Osteoblast (primary cell): ENCODE measurements at regions not wholly inside any gene's neighbourhood (a gene's known extent, or its start where the extent isn't known, plus 50 kb on each side); places are given as distances from the start of the nearest gene placed in this dataset.

ENCODE experiments used
- DNase-seq: peaks from one replicate; pipeline ENCODE4 v3.0.0; 2011; ENCODE audit warnings: low spot score, mixed read lengths; ENCODE audit not compliant: insufficient read length; ENCODE audit errors: missing footprints
- H2AFZ ChIP-seq: 2 replicates; pipeline ENCODE4 v1.6.0; 2011; ENCODE audit warnings: mild to moderate bottlenecking, low read length
- H3K27ac ChIP-seq: 2 replicates; pipeline ENCODE4 v1.5.1; 2011; ENCODE audit warnings: mild to moderate bottlenecking, low read depth, low read length, moderate library complexity
- H3K27me3 ChIP-seq: 2 replicates; pipeline ENCODE4 v1.6.0; 2012; ENCODE audit warnings: mild to moderate bottlenecking, control low read depth, inconsistent platforms, low read length, moderate library complexity; ENCODE audit not compliant: insufficient read depth
- H3K36me3 ChIP-seq: 2 replicates; pipeline ENCODE4 v1.5.1; 2011; ENCODE audit warnings: mild to moderate bottlenecking, low read length, control low read depth, moderate library complexity; ENCODE audit not compliant: insufficient read depth
- H3K4me1 ChIP-seq: 2 replicates; pipeline ENCODE4 v1.5.1; 2011; ENCODE audit warnings: mild to moderate bottlenecking, low read length, control low read depth, moderate library complexity; ENCODE audit not compliant: insufficient read depth
- H3K4me2 ChIP-seq: 2 replicates; pipeline ENCODE4 v1.6.0; 2011; ENCODE audit warnings: mild to moderate bottlenecking, low read length; ENCODE audit not compliant: insufficient read depth
- H3K4me3 ChIP-seq: fragments of 200-600 bp; sonication (generic); 3 replicates; pipeline ENCODE4 v1.5.1; 2012; ENCODE audit warnings: mild to moderate bottlenecking, low read length, inconsistent platforms; ENCODE audit not compliant: insufficient read depth
- H3K79me2 ChIP-seq: 2 replicates; pipeline ENCODE4 v1.6.0; 2012; ENCODE audit warnings: mild to moderate bottlenecking, low read length, control low read depth, inconsistent platforms; ENCODE audit not compliant: insufficient read depth
- H3K9me3 ChIP-seq: 2 replicates; pipeline ENCODE4 v1.5.1; 2011; ENCODE audit warnings: low read depth, low read length, control low read depth
- H4K20me1 ChIP-seq: 2 replicates; pipeline ENCODE4 v1.6.0; 2012; ENCODE audit warnings: mild to moderate bottlenecking, low read length, control low read depth; ENCODE audit not compliant: insufficient read depth
- TF ChIP-seq, protein P1 (sequence below): IDR thresholded peaks from 2 replicates; pipeline ENCODE4 v1.5.1; 2011; ENCODE audit warnings: mild to moderate bottlenecking, low read depth, low read length, moderate library complexity; ENCODE audit errors: extremely low read depth

DNA sequence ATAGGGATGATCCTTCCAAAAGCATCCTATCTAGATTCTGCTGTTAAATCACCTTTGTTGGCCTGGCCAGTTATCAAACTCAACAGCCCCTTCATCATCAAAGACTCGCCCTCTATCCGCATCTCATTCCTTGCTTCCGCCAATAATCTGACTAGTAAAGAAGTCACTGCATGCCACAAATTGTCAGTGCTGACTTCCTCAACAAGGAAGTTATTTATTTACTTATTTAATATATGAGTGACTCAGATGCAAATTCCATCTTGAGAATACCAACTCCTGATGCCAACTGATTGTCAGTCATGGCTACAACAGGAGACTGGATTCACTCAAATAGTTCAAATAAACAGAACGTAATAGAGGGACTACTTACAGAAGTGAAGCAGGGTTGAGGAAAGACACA is 283.8 kb downstream of the TRIML1 start:
- Histone ChIP-seq H3K4me1 (peaks cover 7% of the 10 kb centered on the region), H4K20me1 (no peaks in the 10 kb centered on the region), H2AFZ (peak overlapping the region; percentile 19), H3K79me2 (peaks cover 69% of the 10 kb centered on the region), H3K27me3 (no peaks in the 10 kb centered on the region), H3K9me3 (no peaks in the 10 kb centered on the region), H3K4me3 (no peak overlapping the region), H3K27ac (peak overlapping the region; percentile 20), H3K36me3 (no peaks in the 10 kb centered on the region), H3K4me2 (peak overlapping the region; percentile 8)
- DNase-seq, result no peak
- TF ChIP-seq, protein P1, sequence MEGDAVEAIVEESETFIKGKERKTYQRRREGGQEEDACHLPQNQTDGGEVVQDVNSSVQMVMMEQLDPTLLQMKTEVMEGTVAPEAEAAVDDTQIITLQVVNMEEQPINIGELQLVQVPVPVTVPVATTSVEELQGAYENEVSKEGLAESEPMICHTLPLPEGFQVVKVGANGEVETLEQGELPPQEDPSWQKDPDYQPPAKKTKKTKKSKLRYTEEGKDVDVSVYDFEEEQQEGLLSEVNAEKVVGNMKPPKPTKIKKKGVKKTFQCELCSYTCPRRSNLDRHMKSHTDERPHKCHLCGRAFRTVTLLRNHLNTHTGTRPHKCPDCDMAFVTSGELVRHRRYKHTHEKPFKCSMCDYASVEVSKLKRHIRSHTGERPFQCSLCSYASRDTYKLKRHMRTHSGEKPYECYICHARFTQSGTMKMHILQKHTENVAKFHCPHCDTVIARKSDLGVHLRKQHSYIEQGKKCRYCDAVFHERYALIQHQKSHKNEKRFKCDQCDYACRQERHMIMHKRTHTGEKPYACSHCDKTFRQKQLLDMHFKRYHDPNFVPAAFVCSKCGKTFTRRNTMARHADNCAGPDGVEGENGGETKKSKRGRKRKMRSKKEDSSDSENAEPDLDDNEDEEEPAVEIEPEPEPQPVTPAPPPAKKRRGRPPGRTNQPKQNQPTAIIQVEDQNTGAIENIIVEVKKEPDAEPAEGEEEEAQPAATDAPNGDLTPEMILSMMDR, result no peak

DNA sequence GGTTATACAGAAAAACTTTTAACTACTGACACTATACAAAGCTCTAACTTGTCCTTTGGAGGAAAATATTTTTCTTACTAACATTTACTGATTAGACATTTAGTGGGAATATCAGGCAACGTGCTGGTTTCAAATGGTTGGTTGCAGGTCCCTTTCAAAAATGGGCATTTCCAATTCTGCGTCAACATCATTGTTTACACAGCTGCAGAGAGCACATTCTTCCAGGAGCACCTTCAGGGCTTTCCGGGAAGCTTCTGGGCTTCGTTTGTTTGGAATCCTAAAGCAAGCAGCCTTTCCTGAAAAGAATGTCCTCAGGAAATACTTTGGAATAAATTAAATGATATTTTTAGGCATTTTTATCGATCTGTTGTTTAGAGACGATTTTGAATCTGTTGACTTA is 289.7 kb downstream of the TRIML1 start:
- no peak overlapping the region for H2AFZ ChIP-seq
- peak overlapping the region; percentile 40 for H3K4me2 ChIP-seq
- DNase-seq, result no peak
- H3K36me3 ChIP-seq, result no peaks in the 10 kb centered on the region
- H3K4me1 ChIP-seq, result peaks cover 12% of the 10 kb centered on the region
- TF ChIP-seq, protein P1, result no peak
- H3K9me3 ChIP-seq, result no peaks in the 10 kb centered on the region
- peak overlapping the region; percentile 17 for H3K27ac ChIP-seq
- no peaks in the 10 kb centered on the region for H4K20me1 ChIP-seq
- H3K4me3 ChIP-seq, result peak overlapping the region; percentile 10
- H3K79me2 ChIP-seq, result peaks cover 56% of the 10 kb centered on the region
- no peaks in the 10 kb centered on the region for H3K27me3 ChIP-seq

GRCh38 chr4:188429965-188430364 is 290.7 kb downstream of the TRIML1 start:
- no peaks in the 10 kb centered on the region for H3K9me3 ChIP-seq
- no peak overlapping the region for H3K4me2 ChIP-seq
- no peaks in the 10 kb centered on the region for H3K27me3 ChIP-seq
- no peak overlapping the region for H3K4me3 ChIP-seq
- peaks cover 58% of the 10 kb centered on the region for H3K79me2 ChIP-seq
- no peak for DNase-seq
- H4K20me1 ChIP-seq, result no peaks in the 10 kb centered on the region
- H3K36me3 ChIP-seq, result no peaks in the 10 kb centered on the region
- H3K4me1 ChIP-seq, result peaks cover 21% of the 10 kb centered on the region
- H3K27ac ChIP-seq, result no peak overlapping the region
- TF ChIP-seq, protein P1, result no peak
- no peak overlapping the region for H2AFZ ChIP-seq

GRCh38 chr4:188430384-188430783 is 291.1 kb downstream of the TRIML1 start:
- Histone ChIP-seq H2AFZ (no peak overlapping the region), H3K36me3 (no peaks in the 10 kb centered on the region), H3K27me3 (no peaks in the 10 kb centered on the region), H3K27ac (no peak overlapping the region), H3K79me2 (peaks cover 56% of the 10 kb centered on the region), H3K9me3 (no peaks in the 10 kb centered on the region), H3K4me2 (no peak overlapping the region), H4K20me1 (no peaks in the 10 kb centered on the region), H3K4me1 (peaks cover 21% of the 10 kb centered on the region), H3K4me3 (no peak overlapping the region)
- no peak for DNase-seq
- TF ChIP-seq, protein P1, result no peak
